MM.1S (cell line): ENCODE measurements at regions not wholly inside any gene's neighbourhood (a gene's known extent, or its start where the extent isn't known, plus 50 kb on each side); places are given as distances from the start of the nearest gene placed in this dataset.

Experiments
- CTCF ChIP-seq: fragments of 300-600 bp; sonication (generic); IDR thresholded peaks from 2 replicates; pipeline ENCODE4 v1.5.1; 2016; ENCODE audit warnings: antibody characterized with exemption, low read length, mixed read lengths
- EZH2 ChIP-seq: fragments of 300-600 bp; sonication (generic); optimal IDR thresholded peaks from 2 replicates; pipeline ENCODE3; 2017; ENCODE audit warnings: low read depth, mild to moderate bottlenecking, antibody characterized with exemption, low read length, mixed read lengths

DNA sequence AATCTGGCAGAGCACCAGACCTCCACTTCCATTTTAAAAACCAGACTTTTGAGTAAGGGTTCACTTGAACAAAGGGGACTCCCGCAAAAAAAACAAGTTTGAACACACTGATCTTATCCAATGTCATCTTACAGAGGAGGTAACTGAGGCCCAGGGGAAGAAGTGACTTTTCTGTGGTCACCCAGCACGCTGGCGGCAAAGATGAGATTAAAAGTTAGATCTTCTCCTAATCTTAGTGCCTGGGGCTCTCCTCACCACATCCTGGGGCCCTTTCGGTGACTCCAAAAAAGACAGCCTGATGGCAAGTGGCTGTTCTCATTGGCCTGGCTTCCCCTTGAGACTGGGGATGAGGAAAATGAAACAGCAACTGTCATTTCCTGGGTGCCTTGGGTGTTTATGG lies 101.8 kb upstream of the ZNF98 start:
- TF ChIP-seq CTCF: no peak
- no peak for TF ChIP-seq EZH2
